Middle frontal gyrus (tissue), 1 donor: ENCODE measurements at regions not wholly inside any gene's neighbourhood (a gene's known extent, or its start where the extent isn't known, plus 50 kb on each side); places are given as distances from the start of the nearest gene placed in this dataset.

Experiments used
- DNase-seq: peaks from one replicate; pipeline ENCODE4 v3.0.0-alpha.2; 2015; ENCODE audit warnings: low spot score; ENCODE audit errors: extremely low spot score

GRCh38 chr2:216925636-216926366 lies 65.9 kb upstream of the TNP1 start:
- DNase-seq, result no peak

- no peak for DNase-seq
Measured at GRCh38 chr2:216925006-216925405, 65.1 kb upstream of the TNP1 start.

- DNase-seq, result no peak
Measured at GRCh38 chr2:216923706-216924105, 63.8 kb upstream of the TNP1 start.

- no peak for DNase-seq
Measured at GRCh38 chr2:216922175-216922780, 62.4 kb upstream of the TNP1 start.

- no peak for DNase-seq
Measured at GRCh38 chr2:216920937-216921456, 61.1 kb upstream of the TNP1 start.

GRCh38 chr2:216920143-216920876 lies 60.4 kb upstream of the TNP1 start:
- DNase-seq, result no peak

GRCh38 chr2:216918088-216918680 lies 58.3 kb upstream of the TNP1 start:
- no peak for DNase-seq

- no peak for DNase-seq
Measured at GRCh38 chr2:216916956-216917650, 57.2 kb upstream of the TNP1 start.

- DNase-seq, result no peak
Measured at GRCh38 chr2:216915557-216916150, 55.8 kb upstream of the TNP1 start.

GRCh38 chr2:216914491-216914890 lies 54.6 kb upstream of the TNP1 start:
- no peak for DNase-seq

- DNase-seq, result no peak
Measured at GRCh38 chr2:216911886-216912285, 52.0 kb upstream of the TNP1 start.

- no peak for DNase-seq
Measured at GRCh38 chr2:216911008-216911407, 51.1 kb upstream of the TNP1 start.

- DNase-seq, result no peak
Measured at GRCh38 chr2:216909541-216910210, 49.8 kb upstream of the TNP1 start.
